ENCODE measurements at regions not wholly inside any gene's neighbourhood (a gene's known extent, or its start where the extent isn't known, plus 50 kb on each side); places are given as distances from the start of the nearest gene placed in this dataset.

DNA sequence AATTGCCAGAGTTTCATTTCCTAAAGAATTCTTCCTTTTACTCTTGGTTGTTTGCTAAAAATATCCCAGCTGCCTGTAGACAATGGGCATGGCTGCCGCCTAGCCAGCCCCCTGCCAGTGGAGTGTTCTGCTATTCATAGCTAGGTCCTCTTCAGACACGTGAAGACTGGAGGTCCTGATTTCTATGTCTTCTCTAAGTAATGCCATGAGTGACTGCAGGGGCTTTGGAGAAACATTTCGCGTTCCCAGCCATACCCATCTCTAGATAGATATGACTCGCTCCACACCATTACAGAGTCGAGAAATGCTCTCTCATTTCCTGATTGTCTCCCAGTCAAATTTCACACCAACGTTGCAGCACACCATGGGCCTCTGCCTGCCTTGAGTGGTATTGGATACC lies 99.5 kb upstream of the BACE2 start:
- Histone ChIP-seq H3K36me3 (ENCODE audit: insufficient read depth, low read length) (no peaks in the 10 kb centered on the region), H3K4me1 (ENCODE audit: insufficient read depth, low read length) (no peaks in the 10 kb centered on the region), H3K9ac (ENCODE audit: low read length) (no peak overlapping the region), H3K27me3 (ENCODE audit: insufficient read depth, low read length) (peaks cover 12% of the 10 kb centered on the region), H3K27ac (ENCODE audit: low read depth, low read length) (no peak overlapping the region), H2AFZ (ENCODE audit: low read depth, low read length) (peak overlapping the region; percentile 31), H3K4me2 (ENCODE audit: low read length) (peak overlapping the region; percentile 73), H3K4me3 (ENCODE audit: insufficient read depth, low read depth, low read length) (no peak overlapping the region), H3K79me2 (ENCODE audit: insufficient read depth, low read length) (no peaks in the 10 kb centered on the region), H3K9me3 (ENCODE audit: insufficient read depth, low read depth, low read length) (no peaks in the 10 kb centered on the region), H4K20me1 (ENCODE audit: insufficient read depth, low read length) (no peaks in the 10 kb centered on the region)
- TF ChIP-seq, protein P1, sequence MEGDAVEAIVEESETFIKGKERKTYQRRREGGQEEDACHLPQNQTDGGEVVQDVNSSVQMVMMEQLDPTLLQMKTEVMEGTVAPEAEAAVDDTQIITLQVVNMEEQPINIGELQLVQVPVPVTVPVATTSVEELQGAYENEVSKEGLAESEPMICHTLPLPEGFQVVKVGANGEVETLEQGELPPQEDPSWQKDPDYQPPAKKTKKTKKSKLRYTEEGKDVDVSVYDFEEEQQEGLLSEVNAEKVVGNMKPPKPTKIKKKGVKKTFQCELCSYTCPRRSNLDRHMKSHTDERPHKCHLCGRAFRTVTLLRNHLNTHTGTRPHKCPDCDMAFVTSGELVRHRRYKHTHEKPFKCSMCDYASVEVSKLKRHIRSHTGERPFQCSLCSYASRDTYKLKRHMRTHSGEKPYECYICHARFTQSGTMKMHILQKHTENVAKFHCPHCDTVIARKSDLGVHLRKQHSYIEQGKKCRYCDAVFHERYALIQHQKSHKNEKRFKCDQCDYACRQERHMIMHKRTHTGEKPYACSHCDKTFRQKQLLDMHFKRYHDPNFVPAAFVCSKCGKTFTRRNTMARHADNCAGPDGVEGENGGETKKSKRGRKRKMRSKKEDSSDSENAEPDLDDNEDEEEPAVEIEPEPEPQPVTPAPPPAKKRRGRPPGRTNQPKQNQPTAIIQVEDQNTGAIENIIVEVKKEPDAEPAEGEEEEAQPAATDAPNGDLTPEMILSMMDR (IDR thresholded peaks at IDR 0.05; ENCODE audit: insufficient read depth, low read depth, low read length), result no peak
- TF ChIP-seq EZH2 (IDR thresholded peaks at IDR 0.05; ENCODE audit: insufficient read depth, low read length), result no peak
- Mint-ChIP-seq H3K27me3 (ENCODE audit: low read depth, unreplicated experiment) (peaks cover 2% of the 10 kb centered on the region), H3K9me3 (ENCODE audit: unreplicated experiment) (no peaks in the 10 kb centered on the region), H3K36me3 (ENCODE audit: low read depth, unreplicated experiment) (no peaks in the 10 kb centered on the region), H3K4me3 (ENCODE audit: unreplicated experiment) (peak overlapping the region; percentile 75), H3K27ac (ENCODE audit: unreplicated experiment) (peak overlapping the region; percentile 36), H3K4me1 (ENCODE audit: low read depth, unreplicated experiment) (peaks cover 2% of the 10 kb centered on the region)
- no peak for FAIRE-seq
- no peak for DNase-seq (ENCODE audit: low read depth)

DNA sequence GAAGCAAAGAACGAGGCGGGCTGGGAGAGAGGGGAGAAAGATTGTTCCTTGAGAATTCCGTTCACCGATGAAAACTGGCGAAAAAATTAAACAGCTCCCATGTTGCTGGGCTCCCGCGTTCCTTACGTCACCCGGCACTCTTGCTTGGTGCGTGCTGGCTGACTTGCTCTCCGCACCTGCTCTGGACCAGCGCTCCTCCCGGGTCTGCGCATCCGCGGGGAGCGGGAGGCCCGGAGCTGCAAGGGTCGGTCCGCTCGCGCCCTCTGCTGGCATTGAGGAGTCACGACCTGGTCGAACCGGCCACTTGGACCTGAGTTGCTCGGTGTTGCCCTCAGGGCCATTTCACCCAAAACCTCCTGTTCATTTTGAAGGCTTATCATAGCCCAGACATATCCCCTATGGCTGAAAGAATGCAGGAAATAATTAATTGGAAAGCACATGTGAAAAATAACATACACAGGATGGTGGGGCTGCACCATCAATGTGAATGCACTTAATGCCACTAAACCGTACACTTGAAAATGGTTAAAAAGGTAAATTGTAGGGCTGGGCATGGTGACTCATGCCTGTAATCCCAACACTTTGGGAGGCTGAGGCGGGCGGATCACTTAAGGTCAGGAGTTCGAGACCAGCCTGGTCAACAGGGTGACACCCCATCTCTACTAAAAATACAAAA lies 98.9 kb upstream of the BACE2 start:
- H3K36me3 Mint-ChIP-seq (ENCODE audit: low read depth, unreplicated experiment), result no peaks in the 10 kb centered on the region
- no peaks in the 10 kb centered on the region for H4K20me1 ChIP-seq (ENCODE audit: insufficient read depth, low read length)
- H3K4me3 Mint-ChIP-seq (ENCODE audit: unreplicated experiment), result peak overlapping the region; percentile 75
- no peak overlapping the region for H3K27ac ChIP-seq (ENCODE audit: low read depth, low read length)
- H3K4me1 ChIP-seq (ENCODE audit: insufficient read depth, low read length), result no peaks in the 10 kb centered on the region
- H3K4me3 ChIP-seq (ENCODE audit: insufficient read depth, low read depth, low read length), result no peak overlapping the region
- peak overlapping the region; percentile 36 for H3K27ac Mint-ChIP-seq (ENCODE audit: unreplicated experiment)
- H3K9me3 ChIP-seq (ENCODE audit: insufficient read depth, low read depth, low read length), result no peaks in the 10 kb centered on the region
- H3K9me3 Mint-ChIP-seq (ENCODE audit: unreplicated experiment), result no peaks in the 10 kb centered on the region
- TF ChIP-seq EZH2 (IDR thresholded peaks at IDR 0.05; ENCODE audit: insufficient read depth, low read length), result no peak
- TF ChIP-seq, protein P1 (IDR thresholded peaks at IDR 0.05; ENCODE audit: insufficient read depth, low read depth, low read length), result peak; percentile 65
- H3K27me3 ChIP-seq (ENCODE audit: insufficient read depth, low read length), result peaks cover 12% of the 10 kb centered on the region
- no peak overlapping the region for H3K9ac ChIP-seq (ENCODE audit: low read length)
- H3K36me3 ChIP-seq (ENCODE audit: insufficient read depth, low read length), result no peaks in the 10 kb centered on the region
- H3K4me2 ChIP-seq (ENCODE audit: low read length), result peak overlapping the region; percentile 73
- DNase-seq (ENCODE audit: low read depth), result peak; percentile 36
- peaks cover 2% of the 10 kb centered on the region for H3K4me1 Mint-ChIP-seq (ENCODE audit: low read depth, unreplicated experiment)
- FAIRE-seq, result no peak
- H2AFZ ChIP-seq (ENCODE audit: low read depth, low read length), result peak overlapping the region; percentile 31
- no peaks in the 10 kb centered on the region for H3K79me2 ChIP-seq (ENCODE audit: insufficient read depth, low read length)
- peaks cover 2% of the 10 kb centered on the region for H3K27me3 Mint-ChIP-seq (ENCODE audit: low read depth, unreplicated experiment)

DNA sequence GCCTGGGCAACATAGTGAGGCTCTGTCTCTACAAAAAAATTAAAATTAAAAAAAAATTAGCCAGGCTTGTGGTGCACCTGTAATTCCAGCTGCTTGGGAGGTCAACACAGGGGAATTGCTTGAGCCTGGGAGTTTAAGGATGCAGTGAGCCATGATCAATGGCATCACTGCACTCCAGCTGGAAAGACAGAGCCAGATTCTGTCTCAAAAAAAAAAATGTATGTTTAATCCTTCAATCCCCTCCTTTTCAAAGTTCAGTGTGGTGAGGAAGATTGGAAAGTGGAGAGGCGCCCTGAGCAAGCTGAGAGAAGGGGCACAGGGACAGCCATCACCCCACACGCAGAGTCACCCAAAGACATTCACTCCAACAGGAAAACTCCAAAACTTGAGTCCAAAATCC lies 97.7 kb upstream of the BACE2 start:
- TF ChIP-seq EZH2 (IDR thresholded peaks at IDR 0.05; ENCODE audit: insufficient read depth, low read length), result no peak
- TF ChIP-seq, protein P1 (IDR thresholded peaks at IDR 0.05; ENCODE audit: insufficient read depth, low read depth, low read length), result no peak
- peaks cover 12% of the 10 kb centered on the region for H3K27me3 ChIP-seq (ENCODE audit: insufficient read depth, low read length)
- no peaks in the 10 kb centered on the region for H3K9me3 Mint-ChIP-seq (ENCODE audit: unreplicated experiment)
- H3K4me1 ChIP-seq (ENCODE audit: insufficient read depth, low read length), result no peaks in the 10 kb centered on the region
- no peak overlapping the region for H3K27ac ChIP-seq (ENCODE audit: low read depth, low read length)
- H3K4me2 ChIP-seq (ENCODE audit: low read length), result no peak overlapping the region
- H3K27ac Mint-ChIP-seq (ENCODE audit: unreplicated experiment), result no peak overlapping the region
- no peak overlapping the region for H3K4me3 ChIP-seq (ENCODE audit: insufficient read depth, low read depth, low read length)
- H3K36me3 Mint-ChIP-seq (ENCODE audit: low read depth, unreplicated experiment), result no peaks in the 10 kb centered on the region
- H3K36me3 ChIP-seq (ENCODE audit: insufficient read depth, low read length), result no peaks in the 10 kb centered on the region
- DNase-seq (ENCODE audit: low read depth), result no peak
- H3K9ac ChIP-seq (ENCODE audit: low read length), result no peak overlapping the region
- H4K20me1 ChIP-seq (ENCODE audit: insufficient read depth, low read length), result no peaks in the 10 kb centered on the region
- no peaks in the 10 kb centered on the region for H3K79me2 ChIP-seq (ENCODE audit: insufficient read depth, low read length)
- H3K27me3 Mint-ChIP-seq (ENCODE audit: low read depth, unreplicated experiment), result peaks cover 2% of the 10 kb centered on the region
- H3K4me3 Mint-ChIP-seq (ENCODE audit: unreplicated experiment), result no peak overlapping the region
- no peak for FAIRE-seq
- H3K9me3 ChIP-seq (ENCODE audit: insufficient read depth, low read depth, low read length), result no peaks in the 10 kb centered on the region
- peaks cover 2% of the 10 kb centered on the region for H3K4me1 Mint-ChIP-seq (ENCODE audit: low read depth, unreplicated experiment)
- H2AFZ ChIP-seq (ENCODE audit: low read depth, low read length), result no peak overlapping the region

All from astrocyte (in vitro differentiated cells and primary cell).